ENCODE measurements at regions not wholly inside any gene's neighbourhood (a gene's known extent, or its start where the extent isn't known, plus 50 kb on each side); places are given as distances from the start of the nearest gene placed in this dataset.

- Histone ChIP-seq H3K27me3 (no peaks in the 10 kb centered on the region), H3K36me3 (no peaks in the 10 kb centered on the region), H3K9me3 (no peaks in the 10 kb centered on the region), H3K4me1 (no peaks in the 10 kb centered on the region), H3K4me3 (replicated peaks in 1 of 3) (no peak overlapping the region), H3K27ac (no peak overlapping the region)
- intact Hi-C loops (cut with DNase I): loop anchor here (10.0 kb wide), 5 partner anchors 61 to 459 kb away; partner anchors contain the start of gene MYOCD
- DNase-seq: peak; percentile 27 to 28
- WGBS, 2 donors: 27 to 30% methylated on average over 9 of the region's 9 CpGs
- no peak for TF ChIP-seq POLR2A (IDR thresholded peaks at IDR 0.05)
- peak; percentile 21 to 81 (median 63) for TF ChIP-seq CTCF (IDR thresholded peaks at IDR 0.05)
These were observed 119.7 kb upstream of the MYOCD start for GRCh38 chr17:12545877-12546513.

- Histone ChIP-seq H3K36me3 (no peaks in the 10 kb centered on the region), H3K27ac (no peak overlapping the region), H3K9me3 (no peaks in the 10 kb centered on the region), H3K4me3 (replicated peaks in 1 of 3) (no peak overlapping the region), H3K4me1 (no peaks in the 10 kb centered on the region), H3K27me3 (no peaks in the 10 kb centered on the region)
- WGBS, 2 donors: 94 to 95% methylated on average over 2 of the region's 2 CpGs
- intact Hi-C loops (cut with DNase I): loop anchor here (10.0 kb wide), 5 partner anchors 62 to 458 kb away; partner anchors contain the start of gene MYOCD
- no peak for DNase-seq
- no peak for TF ChIP-seq POLR2A (IDR thresholded peaks at IDR 0.05)
- TF ChIP-seq CTCF (IDR thresholded peaks at IDR 0.05): no peak
These were observed 118.7 kb upstream of the MYOCD start for GRCh38 chr17:12546983-12547382.

GRCh38 chr17:12547831-12548230, 117.9 kb upstream of the MYOCD start:
- intact Hi-C loops (cut with DNase I): loop anchor here (10.0 kb wide), 5 partner anchors 63 to 457 kb away; partner anchors contain the start of gene MYOCD
- H3K4me3 ChIP-seq (replicated peaks in 1 of 3): no peak overlapping the region

GRCh38 chr17:12548558-12548957, 117.1 kb upstream of the MYOCD start:
- intact Hi-C loops (cut with DNase I): loop anchor here (10.0 kb wide), 5 partner anchors 64 to 456 kb away; partner anchors contain the start of gene MYOCD
- Histone ChIP-seq H3K27me3 (no peaks in the 10 kb centered on the region), H3K9me3 (no peaks in the 10 kb centered on the region), H3K36me3 (no peaks in the 10 kb centered on the region), H3K27ac (no peak overlapping the region), H3K4me3 (replicated peaks in 1 of 3) (no peak overlapping the region), H3K4me1 (no peaks in the 10 kb centered on the region)
- DNase-seq: no peak
- WGBS, 2 donors: 77 to 83% methylated on average over 4 of the region's 4 CpGs
- TF ChIP-seq CTCF (IDR thresholded peaks at IDR 0.05): no peak
- no peak for TF ChIP-seq POLR2A (IDR thresholded peaks at IDR 0.05)

More at GRCh38 chr17:12547831-12548230, 117.9 kb upstream of the MYOCD start:
- DNase-seq: no peak
- Histone ChIP-seq H3K4me1 (no peaks in the 10 kb centered on the region), H3K9me3 (no peaks in the 10 kb centered on the region), H3K27ac (no peak overlapping the region), H3K36me3 (no peaks in the 10 kb centered on the region), H3K27me3 (no peaks in the 10 kb centered on the region)
- WGBS, 2 donors: 91 to 93% methylated on average over 5 of the region's 5 CpGs
- TF ChIP-seq POLR2A (IDR thresholded peaks at IDR 0.05): no peak
- no peak for TF ChIP-seq CTCF (IDR thresholded peaks at IDR 0.05)

- H3K27me3 ChIP-seq: no peaks in the 10 kb centered on the region
- TF ChIP-seq CTCF (IDR thresholded peaks at IDR 0.05) (no peak), POLR2A (IDR thresholded peaks at IDR 0.05) (no peak)
- H3K9me3 ChIP-seq: no peaks in the 10 kb centered on the region
- no peaks in the 10 kb centered on the region for H3K36me3 ChIP-seq
- no peak overlapping the region for H3K27ac ChIP-seq
- DNase-seq: no peak
- 51 to 54% methylated on average over 14 of the region's 14 CpGs for WGBS, 2 donors
- H3K4me1 ChIP-seq: no peaks in the 10 kb centered on the region
- intact Hi-C loops (cut with DNase I): loop anchor here (10.0 kb wide), 5 partner anchors 65 to 455 kb away; partner anchors contain the start of gene MYOCD
- H3K4me3 ChIP-seq (replicated peaks in 1 of 3): no peak overlapping the region
These were observed 116.1 kb upstream of the MYOCD start for GRCh38 chr17:12549499-12550041.
